K562 (cell line): ENCODE measurements at regions not wholly inside any gene's neighbourhood (a gene's known extent, or its start where the extent isn't known, plus 50 kb on each side); places are given as distances from the start of the nearest gene placed in this dataset.

ENCODE experiments used
- CTCF ChIP-seq, 3 experiments: IDR thresholded peaks in 2 of 3; conservative IDR thresholded peaks in 1 of 3; 2 replicates each; pipeline ENCODE4 v1.5.1; 2011 to 2012; ENCODE audit warnings: low read length in 3 of 3, mild to moderate bottlenecking in 3 of 3, control low read depth in 2 of 3, improper control_type of control experiment in 1 of 3, inconsistent platforms in 1 of 3, low read depth in 1 of 3, mixed read lengths in 1 of 3, moderate library complexity in 1 of 3; ENCODE audit not compliant: insufficient read depth in 2 of 3
- ETV1 ChIP-seq: fragments of 450-650 bp; conservative IDR thresholded peaks from 2 replicates; pipeline ENCODE4 v1.6.1; 2016; ENCODE audit warnings: missing genetic modification characterization, control low read depth, low read depth, missing compliant biosample characterization
- HDAC1 ChIP-seq, 2 experiments: fragments of 450-650 bp; IDR thresholded peaks; 2 replicates each; pipeline ENCODE4 v1.6.1; 2016 to 2017; ENCODE audit warnings: inconsistent platforms in 1 of 2, mild to moderate bottlenecking in 1 of 2, moderate library complexity in 1 of 2
- MXI1 ChIP-seq: IDR thresholded peaks from 2 replicates; pipeline ENCODE4 v1.6.1; 2011; ENCODE audit warnings: low read depth, mild to moderate bottlenecking, improper control_type of control experiment, low read length
- NRF1 ChIP-seq, 2 experiments: fragments of 450-650 bp; IDR thresholded peaks in 1 of 2; conservative IDR thresholded peaks in 1 of 2; 2 replicates each; pipeline ENCODE4 v1.6.1; 2014; ENCODE audit warnings: mild to moderate bottlenecking in 2 of 2
- RAD51 ChIP-seq: fragments of 450-650 bp; IDR thresholded peaks from 2 replicates; pipeline ENCODE4 v1.7.1; 2016; ENCODE audit warnings: low read depth, mild to moderate bottlenecking, borderline replicate concordance
- RFX5 ChIP-seq: IDR thresholded peaks from 2 replicates; pipeline ENCODE4 v1.6.1; 2011; ENCODE audit warnings: low read depth, mild to moderate bottlenecking, improper control_type of control experiment, low read length
- RNF2 ChIP-seq: sonication (generic); IDR thresholded peaks from 2 replicates; pipeline ENCODE4 v1.6.1; 2016

- TF ChIP-seq MXI1 (no peak), RFX5 (no peak), CTCF (IDR thresholded peaks at IDR 0.05 in 2 of 3, conservative IDR thresholded peaks at IDR 0.05 in 1 of 3; ENCODE audit: insufficient read depth in 2 of 3, low read depth in 1 of 3, low read length in 3 of 3) (no peak), RAD51 (no peak), NRF1 (conservative IDR thresholded peaks at IDR 0.05 in 1 of 2, IDR thresholded peaks at IDR 0.05 in 1 of 2) (no peak), RNF2 (no peak), ETV1 (tag) (no peak), HDAC1 (IDR thresholded peaks at IDR 0.05) (no peak)
Measured at GRCh38 chrX:87110142-87110541, 407.5 kb upstream of the KLHL4 start.
